GM12878 (cell line): ENCODE measurements at regions not wholly inside any gene's neighbourhood (a gene's known extent, or its start where the extent isn't known, plus 50 kb on each side); places are given as distances from the start of the nearest gene placed in this dataset.

ENCODE experiments used
- EGR1 ChIP-seq, 2 experiments: IDR thresholded peaks; 1 replicate in 1 of 2; 2 replicates in 1 of 2; pipeline ENCODE4 v1.6.1; 2011 to 2012; ENCODE audit warnings: low read depth in 2 of 2, low read length in 2 of 2, borderline replicate concordance in 1 of 2, mild to moderate bottlenecking in 1 of 2, moderate library complexity in 1 of 2
- POLR2AphosphoS5 ChIP-seq: IDR thresholded peaks from 2 replicates; pipeline ENCODE4 v1.6.1; 2011; ENCODE audit warnings: mild to moderate bottlenecking, low read length, inconsistent platforms
- USF2 ChIP-seq: IDR thresholded peaks from 2 replicates; pipeline ENCODE4 v1.6.1; 2011; ENCODE audit warnings: low read depth, low read length, improper control_type of control experiment, borderline replicate concordance

- no peak for TF ChIP-seq USF2
- no peak for TF ChIP-seq POLR2AphosphoS5
- TF ChIP-seq EGR1 (IDR thresholded peaks at IDR 0.05; ENCODE audit: borderline replicate concordance in 1 of 2, low read depth in 2 of 2, low read length in 2 of 2), result no peak
Measured at GRCh38 chr1:60678391-60678790, 404.0 kb upstream of the NFIA start.
